CD4-positive, alpha-beta T cell treated with Interleukin-12 subunit alpha and Interleukin-12 subunit beta, for 1 hour (primary cell): ENCODE measurements at regions not wholly inside any gene's neighbourhood (a gene's known extent, or its start where the extent isn't known, plus 50 kb on each side); places are given as distances from the start of the nearest gene placed in this dataset.
"Not testable (repeated sequence)": the region's sequence is repeated elsewhere in the genome, so short reads cannot be mapped to it uniquely, and the experiment has no call there.

Experiments
- DNase-seq: peaks from one replicate; pipeline ENCODE4 v3.0.0-alpha.2; 2020

GRCh38 chr11:69205743-69206612 lies 50.2 kb downstream of the SMIM38 start:
- DNase-seq = no peak

GRCh38 chr11:69206613-69206965 lies 50.9 kb downstream of the SMIM38 start:
- not testable (repeated sequence) for DNase-seq

- no peak for DNase-seq
Observed at GRCh38 chr11:69207165-69207889, 51.6 kb downstream of the SMIM38 start.

GRCh38 chr11:69208190-69209037 lies 52.7 kb downstream of the SMIM38 start:
- no peak for DNase-seq

GRCh38 chr11:69209038-69209350 lies 53.3 kb downstream of the SMIM38 start:
- DNase-seq = no peak

- no peak for DNase-seq
Observed at GRCh38 chr11:69209421-69210309, 53.9 kb downstream of the SMIM38 start.

- DNase-seq = no peak
Observed at GRCh38 chr11:69210310-69211035, 54.7 kb downstream of the SMIM38 start.

- no peak for DNase-seq
Observed at GRCh38 chr11:69211540-69211919, 55.8 kb downstream of the SMIM38 start.

- DNase-seq = no peak
Observed at GRCh38 chr11:69211920-69212797, 56.4 kb downstream of the SMIM38 start.

GRCh38 chr11:69212798-69213110 lies 57.0 kb downstream of the SMIM38 start:
- DNase-seq = no peak

- no peak for DNase-seq
Observed at GRCh38 chr11:69213316-69213715, 57.6 kb downstream of the SMIM38 start.

GRCh38 chr11:69213964-69214363 lies 58.2 kb downstream of the SMIM38 start:
- DNase-seq = no peak

- no peak for DNase-seq
Observed at GRCh38 chr11:69215216-69215615, 59.5 kb downstream of the SMIM38 start.

GRCh38 chr11:69215784-69216415 lies 60.2 kb downstream of the SMIM38 start:
- no peak for DNase-seq

- DNase-seq = no peak
Observed at GRCh38 chr11:69216647-69217051, 60.9 kb downstream of the SMIM38 start.

GRCh38 chr11:69217276-69218105 lies 61.8 kb downstream of the SMIM38 start:
- DNase-seq = no peak

- no peak for DNase-seq
Observed at GRCh38 chr11:69218271-69218682, 62.5 kb downstream of the SMIM38 start.

- no peak for DNase-seq
Observed at GRCh38 chr11:69218946-69219720, 63.4 kb downstream of the SMIM38 start.

- DNase-seq = no peak
Observed at GRCh38 chr11:69219991-69220390, 64.3 kb downstream of the SMIM38 start.
